LHCN-M2 (cell line): ENCODE measurements at regions not wholly inside any gene's neighbourhood (a gene's known extent, or its start where the extent isn't known, plus 50 kb on each side); places are given as distances from the start of the nearest gene placed in this dataset.

ENCODE experiments used
- DNase-seq: peaks from one replicate; pipeline ENCODE4 v3.0.0-alpha.2; 2012; ENCODE audit warnings: low read depth

GRCh38 chrX:107560980-107561379 lies 67.3 kb upstream of the PRPS1 start:
- no peak for DNase-seq

DNA sequence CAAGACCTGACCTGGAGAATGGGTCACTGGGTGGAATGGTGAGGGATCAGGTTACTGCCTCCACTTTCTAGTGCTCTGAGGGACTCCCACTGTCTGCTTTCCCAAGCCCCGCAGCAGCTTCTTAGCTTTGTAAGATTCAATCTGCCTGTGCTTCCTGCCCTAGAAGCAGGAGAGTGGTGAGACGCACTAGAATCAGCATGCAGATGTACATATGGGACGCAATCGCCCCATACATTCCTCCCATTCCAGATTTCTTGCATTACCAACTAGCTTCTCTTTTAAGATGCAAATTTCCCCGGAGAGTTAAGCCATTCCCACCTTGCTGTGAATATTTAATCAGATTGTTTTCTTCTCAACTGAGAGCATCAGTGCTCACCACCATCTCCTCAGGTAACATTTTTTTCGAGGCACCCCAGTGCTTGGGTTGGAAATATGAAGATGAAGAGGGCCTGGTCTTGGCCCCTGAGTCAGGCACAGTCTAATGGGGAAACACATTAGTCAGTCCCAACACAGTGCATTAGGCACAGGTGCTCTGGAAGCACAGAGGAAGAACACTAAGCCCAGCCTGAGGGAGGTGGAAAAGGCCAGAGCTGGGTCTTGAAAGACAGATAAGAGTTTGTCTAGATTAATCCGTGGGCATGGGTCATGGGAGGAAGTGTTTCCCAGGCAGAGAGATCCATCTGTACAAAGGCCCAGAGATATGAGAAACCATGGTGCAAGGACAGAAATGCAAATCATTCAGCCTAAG lies 66.7 kb upstream of the PRPS1 start:
- no peak for DNase-seq

DNA sequence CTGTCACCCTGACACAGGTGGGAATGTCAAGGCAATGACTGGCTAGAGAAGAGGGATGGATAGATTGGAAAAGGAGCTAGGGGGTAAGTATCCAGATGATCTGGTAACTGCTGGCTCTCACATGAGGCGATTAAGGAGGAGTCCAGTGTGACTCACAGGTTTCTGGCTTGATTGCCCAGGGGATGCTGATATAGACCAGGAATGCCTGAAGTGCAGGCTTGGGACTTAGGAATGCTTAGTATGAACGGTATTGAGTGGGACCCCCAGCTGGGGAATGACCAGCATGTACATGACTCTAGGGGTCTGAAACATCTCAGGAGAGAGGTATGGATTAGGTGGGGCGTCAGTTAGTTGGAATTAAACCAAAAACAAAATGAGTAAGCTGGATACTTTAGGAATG lies 65.8 kb upstream of the PRPS1 start:
- peak; percentile 55 for DNase-seq

DNA sequence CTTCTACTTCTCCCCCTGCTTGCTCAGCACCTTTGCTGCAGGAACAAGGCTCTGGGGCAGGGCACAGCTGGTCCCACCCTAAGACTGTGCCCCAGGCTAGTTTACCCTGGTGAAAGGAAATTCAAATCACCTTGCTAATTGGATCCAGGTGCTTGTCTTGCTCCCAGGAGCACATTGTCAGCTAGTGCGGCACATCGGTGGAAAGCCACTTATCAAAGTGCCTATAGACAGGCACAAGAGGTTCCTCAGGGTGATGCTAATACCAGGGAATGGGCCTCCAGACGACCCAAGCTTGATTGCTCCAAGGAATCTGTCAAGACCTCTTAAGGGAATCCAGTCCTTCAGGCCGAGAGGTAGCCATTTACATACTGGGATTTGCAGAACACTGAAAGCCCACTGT lies 64.5 kb upstream of the PRPS1 start:
- DNase-seq: no peak

DNA sequence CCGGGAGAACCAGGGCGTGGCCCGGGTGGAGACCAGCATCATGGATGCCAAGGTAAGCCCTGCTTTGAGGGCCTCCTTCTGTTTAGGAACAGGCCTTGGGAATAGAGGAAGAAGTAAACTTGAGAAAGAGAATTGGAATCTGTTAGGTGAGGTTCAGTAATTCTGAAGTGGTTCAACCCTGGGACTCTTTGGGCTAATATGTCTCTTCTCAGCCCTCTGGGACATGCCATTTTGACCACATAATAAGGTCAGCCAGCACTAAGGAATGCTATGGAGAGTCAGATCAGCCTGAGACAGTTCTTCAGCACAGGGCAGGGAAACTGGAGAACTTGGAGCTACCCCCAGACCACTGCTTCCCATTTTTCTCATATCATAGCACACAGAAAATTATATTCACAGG lies 63.3 kb upstream of the PRPS1 start:
- peak; percentile 29 for DNase-seq

- DNase-seq: peak; percentile 73
Measured at GRCh38 chrX:107565931-107566603, 62.2 kb upstream of the PRPS1 start.

DNA sequence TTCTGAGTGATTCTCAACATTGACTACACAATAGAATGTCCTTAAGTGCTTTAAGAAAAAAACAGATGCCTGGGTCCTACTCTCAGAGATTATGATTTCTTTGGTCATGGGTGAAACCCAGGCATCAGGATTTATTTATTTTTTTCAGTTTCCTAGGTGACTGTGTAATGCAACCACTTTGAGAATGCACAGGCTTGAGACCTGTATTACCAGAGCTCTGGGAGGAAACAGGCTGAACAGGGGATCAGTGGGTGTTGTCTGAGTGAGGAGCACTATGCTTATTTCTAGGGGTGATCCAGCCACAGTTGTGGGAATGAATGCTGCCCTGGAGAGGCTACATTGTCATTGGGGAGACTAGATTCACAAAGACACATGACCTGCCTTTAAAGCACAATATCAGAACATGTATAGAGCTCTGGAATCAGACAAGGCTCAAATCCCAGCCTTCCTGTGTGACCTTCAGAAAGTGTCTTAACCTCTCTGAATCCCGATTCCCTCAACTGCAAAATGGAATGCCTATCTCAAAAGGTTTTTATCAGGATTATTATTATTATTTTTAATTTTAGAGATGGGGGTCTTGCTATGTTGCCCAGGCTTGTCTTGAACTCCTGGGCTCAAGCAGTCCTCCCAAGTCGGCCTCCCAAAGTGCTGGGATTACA lies 61.6 kb upstream of the PRPS1 start:
- DNase-seq: no peak

DNA sequence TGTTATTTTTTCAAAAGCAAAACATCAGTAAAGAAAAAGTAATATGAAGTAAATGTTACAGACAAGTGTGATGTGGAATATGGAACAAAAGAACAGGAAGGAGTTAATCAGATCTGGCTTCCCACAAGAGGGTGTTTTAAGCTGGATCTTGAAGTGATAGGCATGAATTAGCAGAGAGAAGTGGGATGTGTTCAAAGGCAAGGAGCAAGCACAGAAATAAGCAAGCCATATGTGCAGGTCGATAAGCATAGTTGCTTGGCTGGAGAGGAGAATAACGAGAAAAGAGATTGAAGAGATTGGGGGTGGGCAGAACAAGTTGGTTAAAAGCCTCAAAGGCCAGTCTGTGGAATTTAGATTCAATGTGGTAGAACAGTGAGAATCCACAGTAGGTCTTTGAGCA lies 60.9 kb upstream of the PRPS1 start:
- DNase-seq: no peak

DNA sequence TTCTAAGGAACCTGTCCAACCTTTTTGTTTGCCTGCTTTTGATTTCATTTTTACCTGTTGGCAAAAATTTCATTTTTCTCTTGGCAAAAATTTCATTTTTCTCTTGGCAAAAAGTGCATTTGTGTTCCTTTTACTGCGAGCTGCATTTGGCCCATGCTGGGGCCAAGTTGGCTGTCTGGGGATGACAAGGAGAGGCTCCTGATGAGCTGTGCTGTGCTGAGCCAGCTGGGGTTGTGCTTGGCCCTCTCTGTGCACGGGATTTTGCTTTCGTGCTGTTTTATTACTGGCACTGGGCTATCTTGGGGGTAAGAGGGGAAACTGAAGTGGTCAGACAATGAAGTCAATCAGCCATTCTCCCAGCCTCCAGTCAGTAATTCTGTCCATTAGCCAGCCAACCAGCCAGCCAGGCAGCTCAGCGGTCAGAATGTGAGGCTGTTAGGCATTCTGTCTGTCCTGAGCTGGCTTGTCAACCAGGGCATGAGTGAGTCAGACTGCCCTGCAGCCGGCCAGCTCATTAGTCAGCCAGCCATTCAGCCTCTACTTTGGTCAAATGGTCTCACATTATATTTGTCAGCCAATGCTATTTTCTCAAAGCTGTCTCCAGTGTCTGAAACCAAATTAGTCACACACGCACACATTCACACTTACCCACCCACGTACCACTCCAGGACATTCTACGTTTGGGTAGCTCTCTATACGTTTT lies 56.9 kb upstream of the PRPS1 start:
- peak; percentile 92 for DNase-seq

- DNase-seq: no peak
Measured at GRCh38 chrX:107573016-107573415, 55.3 kb upstream of the PRPS1 start.

DNA sequence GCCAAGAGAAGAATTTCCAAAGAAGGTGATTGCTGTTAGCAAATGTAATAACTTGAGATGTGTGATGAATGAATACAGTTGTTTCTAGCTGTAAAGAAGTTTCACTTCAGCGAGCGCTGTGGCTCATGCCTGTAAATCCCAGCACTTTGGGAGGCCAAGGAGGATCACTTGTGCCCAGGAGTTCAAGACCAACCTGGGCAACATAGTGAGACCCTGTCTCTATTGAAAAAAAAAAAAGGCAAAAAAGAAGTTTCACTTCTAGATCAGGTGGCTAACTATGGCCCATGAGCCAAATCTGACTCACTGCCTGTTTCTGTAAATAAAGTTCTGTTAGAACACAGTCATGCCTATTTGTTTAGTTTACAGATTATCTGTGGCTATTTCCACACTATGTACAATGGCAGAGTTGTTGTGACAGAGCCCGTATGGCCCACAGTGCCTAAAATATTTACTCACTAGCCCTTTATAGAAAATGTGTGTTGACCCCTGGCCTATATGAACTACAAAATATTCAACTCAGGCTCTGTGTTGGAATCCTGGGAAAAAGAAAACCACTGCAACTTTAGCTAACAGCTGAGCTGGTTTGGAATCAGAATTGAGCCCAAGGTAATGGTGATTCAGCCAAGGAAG lies 54.1 kb upstream of the PRPS1 start:
- peak; percentile 64 for DNase-seq

GRCh38 chrX:107574711-107575110 lies 53.6 kb upstream of the PRPS1 start:
- peak; percentile 49 for DNase-seq

- DNase-seq: no peak
Measured at GRCh38 chrX:107576392-107576791, 51.9 kb upstream of the PRPS1 start.

GRCh38 chrX:107576841-107577240 lies 51.5 kb upstream of the PRPS1 start:
- DNase-seq: no peak

- no peak for DNase-seq
Measured at GRCh38 chrX:107577933-107578332, 50.4 kb upstream of the PRPS1 start.
